HT1080 (cell line): ENCODE measurements at regions not wholly inside any gene's neighbourhood (a gene's known extent, or its start where the extent isn't known, plus 50 kb on each side); places are given as distances from the start of the nearest gene placed in this dataset.
"Not testable (repeated sequence)": the region's sequence is repeated elsewhere in the genome, so short reads cannot be mapped to it uniquely, and the experiment has no call there.

ENCODE experiments used
- DNase-seq: peaks from one replicate; pipeline ENCODE4 v3.0.0-alpha.2; 2015; ENCODE audit warnings: low read depth

- DNase-seq: no peak
These were observed 55.7 kb upstream of the FAT3 start for GRCh38 chr11:92168936-92169335.

GRCh38 chr11:92167571-92167970, 57.0 kb upstream of the FAT3 start:
- DNase-seq: no peak

GRCh38 chr11:92166335-92166734, 58.3 kb upstream of the FAT3 start:
- DNase-seq: no peak

GRCh38 chr11:92163879-92164278, 60.7 kb upstream of the FAT3 start:
- no peak for DNase-seq

- no peak for DNase-seq
These were observed 61.8 kb upstream of the FAT3 start for GRCh38 chr11:92162776-92163175.

- no peak for DNase-seq
These were observed 64.7 kb upstream of the FAT3 start for GRCh38 chr11:92159931-92160330.

- not testable (repeated sequence) for DNase-seq
These were observed 67.2 kb upstream of the FAT3 start for GRCh38 chr11:92157390-92157789.

- DNase-seq: no peak
These were observed 70.0 kb upstream of the FAT3 start for GRCh38 chr11:92154611-92155010.

- DNase-seq: no peak
These were observed 70.5 kb upstream of the FAT3 start for GRCh38 chr11:92154110-92154509.

- no peak for DNase-seq
These were observed 71.1 kb upstream of the FAT3 start for GRCh38 chr11:92153542-92153941.

GRCh38 chr11:92152245-92152644, 72.4 kb upstream of the FAT3 start:
- DNase-seq: no peak

GRCh38 chr11:92149996-92150395, 74.6 kb upstream of the FAT3 start:
- no peak for DNase-seq

- DNase-seq: no peak
These were observed 82.9 kb upstream of the FAT3 start for GRCh38 chr11:92141725-92142124.

GRCh38 chr11:92141159-92141558, 83.5 kb upstream of the FAT3 start:
- DNase-seq: no peak

- no peak for DNase-seq
These were observed 84.6 kb upstream of the FAT3 start for GRCh38 chr11:92140021-92140420.

- no peak for DNase-seq
These were observed 86.3 kb upstream of the FAT3 start for GRCh38 chr11:92138296-92138695.

GRCh38 chr11:92137747-92138146, 86.9 kb upstream of the FAT3 start:
- no peak for DNase-seq

GRCh38 chr11:92136797-92137196, 87.8 kb upstream of the FAT3 start:
- peak; percentile 32 for DNase-seq

GRCh38 chr11:92131289-92131865, 93.2 kb upstream of the FAT3 start:
- peak; percentile 72 for DNase-seq

- peak; percentile 34 for DNase-seq
These were observed 94.2 kb upstream of the FAT3 start for GRCh38 chr11:92130421-92130831.

GRCh38 chr11:92129811-92130210, 94.8 kb upstream of the FAT3 start:
- no peak for DNase-seq

GRCh38 chr11:92128026-92128425, 96.6 kb upstream of the FAT3 start:
- no peak for DNase-seq

- DNase-seq: no peak
These were observed 99.3 kb upstream of the FAT3 start for GRCh38 chr11:92125321-92125720.

- DNase-seq: peak; percentile 81
These were observed 101.1 kb upstream of the FAT3 start for GRCh38 chr11:92123540-92123939.
